Uterus (tissue), 3 donors: ENCODE measurements at regions not wholly inside any gene's neighbourhood (a gene's known extent, or its start where the extent isn't known, plus 50 kb on each side); places are given as distances from the start of the nearest gene placed in this dataset.

Experiments used
- DNase-seq, 2 donors: peaks; one replicate each; pipeline ENCODE4 v3.0.0-alpha.2; 2019 to 2020
- H3K27ac ChIP-seq, 2 donors: fragments of 200-600 bp; sonication (generic); 1 replicate in 1 of 2; 2 replicates in 1 of 2; pipeline ENCODE4 v1.5.1; 2016 to 2018
- H3K27me3 ChIP-seq, 2 donors: fragments of 200-600 bp; sonication (generic); one replicate each; pipeline ENCODE4 v1.5.1; 2018 to 2019; ENCODE audit warnings: control low read depth in 1 of 2
- H3K36me3 ChIP-seq, 2 donors: fragments of 200-600 bp; sonication (generic); one replicate each; pipeline ENCODE4 v1.5.1; 2019; ENCODE audit warnings: control low read depth in 1 of 2
- H3K4me1 ChIP-seq, 2 donors: fragments of 200-600 bp; sonication (generic); one replicate each; pipeline ENCODE4 v1.5.1; 2018 to 2019; ENCODE audit warnings: control low read depth in 1 of 2
- H3K4me3 ChIP-seq, 2 donors: fragments of 200-600 bp; sonication (generic); 1 replicate in 1 of 2; 2 replicates in 1 of 2; pipeline ENCODE4 v1.5.1; 2018 to 2019; ENCODE audit warnings: mild to moderate bottlenecking in 1 of 2
- H3K9me3 ChIP-seq, 2 donors: fragments of 200-600 bp; sonication (generic); one replicate each; pipeline ENCODE4 v1.5.1; 2019; ENCODE audit warnings: control low read depth in 1 of 2
- CTCF ChIP-seq, 4 experiments: fragments of 200-600 bp in 2 of 4; fragments of 450-650 bp in 2 of 4; sonication (generic) in 2 of 4; IDR thresholded peaks; one replicate each; pipeline ENCODE4 v1.5.1; 2016 to 2019; ENCODE audit warnings: antibody characterized with exemption in 4 of 4, mild to moderate bottlenecking in 2 of 4, moderate library complexity in 1 of 4
- POLR2A ChIP-seq, 2 donors: fragments of 450-650 bp; IDR thresholded peaks; one replicate each; pipeline ENCODE4 v1.6.1; 2016; ENCODE audit warnings: antibody characterized with exemption in 2 of 2, mild to moderate bottlenecking in 1 of 2, moderate library complexity in 1 of 2
- intact Hi-C: fragments of 100-400 bp; cut with DNase I; formaldehyde crosslinking; loops from one replicate; pipeline ENCODE4 v1.15.1; 2023; ENCODE audit warnings: low total_unique reads
- donor health status: DM: yes; HTN: yes; CAD: no.

- no peaks in the 10 kb centered on the region for H3K27me3 ChIP-seq
- DNase-seq, result no peak
- no peak overlapping the region for H3K4me3 ChIP-seq
- no peaks in the 10 kb centered on the region for H3K36me3 ChIP-seq
- no peak overlapping the region for H3K27ac ChIP-seq
- intact Hi-C loops, result no loop called here
- H3K9me3 ChIP-seq, result no peaks in the 10 kb centered on the region
- no peak for TF ChIP-seq POLR2A (IDR thresholded peaks at IDR 0.05)
- TF ChIP-seq CTCF (IDR thresholded peaks at IDR 0.05), result no peak
- no peaks in the 10 kb centered on the region for H3K4me1 ChIP-seq
Observed at GRCh38 chr4:31516520-31516919, 796.4 kb downstream of the PCDH7 start.

GRCh38 chr4:31518796-31519250 lies 798.7 kb downstream of the PCDH7 start:
- H3K4me3 ChIP-seq, result no peak overlapping the region
- no peak overlapping the region for H3K27ac ChIP-seq
- intact Hi-C loops, result no loop called here
- no peaks in the 10 kb centered on the region for H3K36me3 ChIP-seq
- H3K27me3 ChIP-seq, result no peaks in the 10 kb centered on the region
- no peak for DNase-seq
- no peak for TF ChIP-seq CTCF (IDR thresholded peaks at IDR 0.05)
- no peak for TF ChIP-seq POLR2A (IDR thresholded peaks at IDR 0.05)
- no peaks in the 10 kb centered on the region for H3K9me3 ChIP-seq
- H3K4me1 ChIP-seq, result no peaks in the 10 kb centered on the region

DNA sequence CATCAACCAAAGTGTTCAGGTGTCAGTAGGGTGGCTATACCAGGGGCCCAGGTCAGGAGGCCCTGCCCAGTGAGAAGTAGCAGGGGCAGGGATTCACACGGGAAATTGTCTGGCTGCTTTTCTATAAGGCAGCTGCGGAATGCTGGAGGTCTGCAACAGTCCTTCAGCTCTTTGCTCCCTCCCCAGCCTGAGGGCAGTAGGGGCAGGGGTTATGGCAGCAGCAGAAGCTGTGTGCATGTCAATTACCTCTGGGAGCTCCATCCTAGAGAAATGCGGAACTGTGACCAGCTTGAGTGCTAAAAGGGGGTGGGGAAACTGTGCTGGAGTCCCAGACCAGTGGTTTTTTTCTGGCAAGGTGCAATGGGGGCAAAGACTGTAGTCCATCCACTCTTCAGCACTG lies 810.4 kb downstream of the PCDH7 start:
- Histone ChIP-seq H3K27ac (no peak overlapping the region), H3K9me3 (peaks cover 0 to 6% of the 10 kb centered on the region in 2 donors), H3K4me1 (no peaks in the 10 kb centered on the region), H3K27me3 (no peaks in the 10 kb centered on the region), H3K36me3 (no peaks in the 10 kb centered on the region), H3K4me3 (no peak overlapping the region)
- no peak for TF ChIP-seq CTCF (IDR thresholded peaks at IDR 0.05)
- TF ChIP-seq POLR2A (IDR thresholded peaks at IDR 0.05), result no peak
- intact Hi-C loops, result no loop called here
- no peak for DNase-seq

GRCh38 chr4:31538877-31539276 lies 818.7 kb downstream of the PCDH7 start:
- TF ChIP-seq CTCF (IDR thresholded peaks at IDR 0.05) (no peak), POLR2A (IDR thresholded peaks at IDR 0.05) (no peak)
- no peak overlapping the region for H3K4me3 ChIP-seq
- H3K27me3 ChIP-seq, result no peaks in the 10 kb centered on the region
- no peak overlapping the region for H3K27ac ChIP-seq
- no peaks in the 10 kb centered on the region for H3K4me1 ChIP-seq
- intact Hi-C loops, result no loop called here
- no peak for DNase-seq
- no peaks in the 10 kb centered on the region for H3K36me3 ChIP-seq
- no peaks in the 10 kb centered on the region for H3K9me3 ChIP-seq

DNA sequence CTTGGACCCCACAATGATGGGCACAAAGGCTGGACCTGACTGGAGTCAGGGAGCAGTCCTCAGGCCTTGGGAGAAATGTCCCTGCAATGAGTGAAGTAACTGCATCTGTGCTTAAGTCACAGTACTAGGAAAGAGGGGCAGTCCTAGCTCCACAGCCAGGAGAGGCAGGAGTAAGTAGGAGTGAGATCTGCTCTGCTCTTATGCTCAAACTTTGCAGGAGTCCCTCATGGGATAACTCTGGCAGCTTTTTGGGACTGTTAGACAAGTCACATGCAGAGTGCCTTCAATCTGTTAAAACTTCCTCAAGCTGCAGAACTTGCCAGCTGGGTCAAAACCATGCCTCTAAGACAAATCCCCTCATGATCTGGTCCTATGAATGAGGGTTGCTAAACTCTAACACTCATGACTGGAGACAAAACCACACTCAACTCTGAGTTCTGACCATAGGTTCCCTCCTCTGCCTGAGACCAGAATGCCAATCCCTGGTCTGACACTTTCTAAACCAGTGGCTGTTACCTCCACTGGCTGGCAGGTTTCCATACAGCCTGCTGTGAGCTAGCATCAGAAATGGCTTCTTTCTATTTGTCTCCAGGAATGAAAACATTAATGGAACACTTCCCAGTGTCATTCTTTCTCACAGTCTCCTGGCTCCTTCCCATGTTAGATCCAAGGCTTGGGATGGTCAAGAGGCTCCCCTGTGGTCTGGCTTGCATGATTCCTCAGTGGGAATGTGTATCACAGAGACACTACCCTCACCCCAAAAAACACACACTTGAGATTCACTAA lies 819.3 kb downstream of the PCDH7 start:
- no peak for DNase-seq
- no peak for TF ChIP-seq CTCF (IDR thresholded peaks at IDR 0.05)
- no peak for TF ChIP-seq POLR2A (IDR thresholded peaks at IDR 0.05)
- no peak overlapping the region for H3K4me3 ChIP-seq
- no peaks in the 10 kb centered on the region for H3K36me3 ChIP-seq
- H3K27me3 ChIP-seq, result no peaks in the 10 kb centered on the region
- intact Hi-C loops, result no loop called here
- no peaks in the 10 kb centered on the region for H3K4me1 ChIP-seq
- H3K27ac ChIP-seq, result no peak overlapping the region
- H3K9me3 ChIP-seq, result no peaks in the 10 kb centered on the region
